ENCODE measurements at regions not wholly inside any gene's neighbourhood (a gene's known extent, or its start where the extent isn't known, plus 50 kb on each side); places are given as distances from the start of the nearest gene placed in this dataset.

DNA sequence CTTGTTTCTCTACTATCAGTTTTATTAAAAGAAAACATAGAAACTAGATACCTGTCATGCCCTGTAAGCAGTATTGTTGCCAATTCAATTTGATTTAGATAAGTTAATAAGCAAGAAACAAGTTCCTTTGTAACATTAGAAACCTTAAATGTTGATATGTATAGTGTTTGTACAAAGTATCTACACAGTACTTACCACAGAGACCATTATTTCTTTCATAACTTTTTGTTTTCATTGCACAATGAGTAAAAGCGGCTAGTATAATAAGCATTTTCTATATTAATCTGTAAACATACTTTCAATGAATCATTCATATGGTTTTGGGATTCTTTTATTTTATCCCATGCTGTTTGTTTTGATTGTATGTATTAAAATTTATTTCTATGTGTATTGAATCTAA, 305.1 kb downstream of the TTC6 start:
- no peak overlapping the region for H3K4me3 ChIP-seq (ENCODE audit: low read length)
- no peak for TF ChIP-seq ZNF274 (IDR thresholded peaks at IDR 0.05; ENCODE audit: low read depth, low read length)

DNA sequence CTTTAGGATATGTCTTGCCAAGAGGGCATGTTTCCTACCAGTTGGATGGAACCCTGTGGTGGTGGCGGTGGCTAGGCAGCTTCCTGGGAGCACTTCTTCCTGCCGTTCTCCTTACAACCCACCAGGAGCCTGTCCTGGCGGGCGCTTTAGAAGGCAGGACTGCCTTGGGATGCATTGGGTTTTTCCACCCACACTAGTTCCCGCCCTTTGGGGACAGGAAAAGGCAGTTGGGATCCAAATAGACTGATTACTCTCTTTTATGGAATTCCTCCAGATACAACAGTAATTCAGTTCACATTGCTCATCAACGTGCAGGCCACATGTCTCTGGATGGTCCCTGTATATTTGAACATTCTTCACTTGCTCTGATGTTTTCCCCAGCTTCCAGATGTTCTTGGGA, 305.7 kb upstream of the SSTR1 start:
- TF ChIP-seq ZNF274 (IDR thresholded peaks at IDR 0.05; ENCODE audit: low read depth, low read length), result no peak

DNA sequence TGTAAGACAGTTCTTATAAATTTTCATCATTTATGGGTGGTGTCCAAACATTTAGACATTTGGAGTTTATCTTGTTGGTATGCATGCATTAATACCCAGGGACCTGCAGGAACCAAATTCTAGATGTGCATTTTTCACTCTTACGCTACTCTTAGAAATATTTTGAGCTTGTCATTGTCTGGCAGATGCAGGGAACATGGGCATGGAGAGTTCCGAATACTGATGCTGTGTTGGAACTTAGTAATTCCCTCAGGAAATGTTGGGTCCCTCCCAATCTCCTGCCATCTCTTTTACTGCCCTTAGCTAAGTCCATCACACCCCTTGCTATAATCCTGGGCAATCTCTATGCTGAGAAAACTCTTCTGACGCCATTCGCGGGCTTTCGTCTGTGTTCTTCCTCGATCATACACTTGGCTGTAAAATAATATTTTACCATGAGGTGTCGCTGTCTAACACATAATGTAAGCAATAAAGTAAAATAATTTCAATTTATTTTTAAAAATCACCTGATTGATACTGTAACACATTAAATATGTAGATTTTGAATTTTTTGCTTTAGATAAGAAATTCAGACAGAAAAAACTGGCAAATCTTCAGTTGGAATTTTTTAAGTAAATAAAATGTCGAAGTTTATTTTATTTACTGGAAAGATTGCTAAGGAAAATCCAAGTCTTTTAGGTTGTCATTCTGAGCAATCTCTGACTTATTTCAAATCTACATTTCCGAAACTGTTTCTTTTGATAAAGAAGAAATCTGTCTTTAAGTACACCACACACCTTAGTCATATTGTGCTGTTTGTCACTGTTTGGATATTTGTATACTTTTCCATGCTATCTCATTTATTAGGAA, 304.1 kb upstream of the SSTR1 start:
- H3K4me3 ChIP-seq (ENCODE audit: low read length), result no peak overlapping the region
- TF ChIP-seq ZNF274 (IDR thresholded peaks at IDR 0.05; ENCODE audit: low read depth, low read length), result no peak

More for the DNA sequence above, 305.7 kb upstream of the SSTR1 start:
- no peak overlapping the region for H3K4me3 ChIP-seq (ENCODE audit: low read length)

DNA sequence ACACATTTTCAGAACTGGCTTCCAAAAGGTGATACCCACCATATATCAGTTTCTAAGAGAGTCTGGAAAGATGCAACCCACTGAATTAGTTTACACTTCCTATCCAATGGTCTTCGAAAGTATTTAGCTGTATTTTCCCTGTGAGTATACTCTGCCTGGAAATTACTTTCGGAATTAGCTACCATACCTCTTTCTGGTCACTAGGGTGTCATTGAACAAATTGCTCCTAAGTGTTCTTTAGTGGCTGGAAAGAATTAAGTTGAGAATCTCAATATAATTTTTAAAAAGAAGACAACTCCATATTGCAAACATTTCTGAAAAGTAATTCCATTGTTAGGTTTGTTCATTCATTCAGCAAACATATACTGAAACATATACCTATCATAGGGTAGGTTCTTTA, 283.1 kb upstream of the SSTR1 start:
- H3K4me3 ChIP-seq (ENCODE audit: low read length), result no peak overlapping the region
- no peak for TF ChIP-seq ZNF274 (IDR thresholded peaks at IDR 0.05; ENCODE audit: low read depth, low read length)

DNA sequence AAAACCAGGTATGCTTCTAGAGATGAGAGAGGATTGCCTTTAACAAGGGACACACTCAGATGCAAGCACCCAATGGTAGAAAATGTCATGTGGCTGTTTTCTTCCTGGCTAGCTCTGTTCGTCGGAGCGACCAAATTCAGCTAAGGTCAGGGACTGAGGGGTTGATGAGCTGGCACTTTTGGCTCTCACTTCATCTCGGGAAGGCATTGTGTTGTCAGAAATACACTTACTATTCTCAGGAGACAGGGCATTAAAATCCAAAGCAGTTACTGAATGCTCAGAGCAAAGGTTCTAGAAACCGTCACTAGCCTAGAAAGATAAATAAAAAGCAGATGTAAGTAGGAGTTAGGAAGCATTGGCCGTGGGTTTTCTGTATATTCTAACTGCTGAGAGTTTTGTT, 275.7 kb upstream of the SSTR1 start:
- no peak overlapping the region for H3K4me3 ChIP-seq (ENCODE audit: low read length)
- TF ChIP-seq ZNF274 (IDR thresholded peaks at IDR 0.05; ENCODE audit: low read depth, low read length), result no peak

DNA sequence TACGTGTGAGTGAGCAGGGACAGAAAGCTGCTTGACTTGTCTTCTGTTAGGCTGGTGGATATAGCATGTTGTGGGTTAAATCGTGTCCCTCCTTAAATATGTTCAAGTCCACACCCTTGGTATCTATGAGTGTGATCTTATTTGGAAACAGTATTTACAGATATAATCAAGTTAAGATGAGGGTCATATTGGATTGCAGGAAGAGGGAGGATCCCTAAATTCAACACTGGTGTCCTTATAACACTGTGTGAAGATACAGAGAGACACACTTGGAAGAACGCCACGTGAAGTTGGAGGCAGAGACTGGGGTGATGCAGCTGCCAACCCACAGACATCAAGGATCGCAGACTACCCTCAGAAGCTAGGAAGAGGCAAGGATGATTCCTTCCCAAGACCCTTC, 275.2 kb upstream of the SSTR1 start:
- no peak for TF ChIP-seq ZNF274 (IDR thresholded peaks at IDR 0.05; ENCODE audit: low read depth, low read length)
- H3K4me3 ChIP-seq (ENCODE audit: low read length), result no peak overlapping the region

DNA sequence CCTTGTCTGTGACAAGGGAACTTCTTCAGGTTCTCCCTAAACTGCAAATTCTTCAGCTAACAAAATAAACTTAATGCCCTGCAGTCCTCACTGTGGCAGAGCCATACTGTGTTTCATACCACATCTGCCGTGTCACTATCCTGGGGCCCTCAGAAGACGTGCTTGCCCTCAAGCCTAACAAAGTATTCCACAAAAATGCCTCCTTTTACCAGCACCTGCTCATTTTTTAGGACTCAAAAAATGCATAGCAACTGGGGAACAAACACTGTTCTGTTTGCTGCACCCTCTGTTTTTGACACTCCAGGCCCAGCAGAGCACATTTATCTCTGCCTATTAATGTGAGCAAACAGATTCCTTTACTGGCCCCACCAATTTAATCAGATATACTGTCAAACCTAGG, 270.7 kb upstream of the SSTR1 start:
- TF ChIP-seq ZNF274 (IDR thresholded peaks at IDR 0.05; ENCODE audit: low read depth, low read length), result no peak
- H3K4me3 ChIP-seq (ENCODE audit: low read length), result no peak overlapping the region

DNA sequence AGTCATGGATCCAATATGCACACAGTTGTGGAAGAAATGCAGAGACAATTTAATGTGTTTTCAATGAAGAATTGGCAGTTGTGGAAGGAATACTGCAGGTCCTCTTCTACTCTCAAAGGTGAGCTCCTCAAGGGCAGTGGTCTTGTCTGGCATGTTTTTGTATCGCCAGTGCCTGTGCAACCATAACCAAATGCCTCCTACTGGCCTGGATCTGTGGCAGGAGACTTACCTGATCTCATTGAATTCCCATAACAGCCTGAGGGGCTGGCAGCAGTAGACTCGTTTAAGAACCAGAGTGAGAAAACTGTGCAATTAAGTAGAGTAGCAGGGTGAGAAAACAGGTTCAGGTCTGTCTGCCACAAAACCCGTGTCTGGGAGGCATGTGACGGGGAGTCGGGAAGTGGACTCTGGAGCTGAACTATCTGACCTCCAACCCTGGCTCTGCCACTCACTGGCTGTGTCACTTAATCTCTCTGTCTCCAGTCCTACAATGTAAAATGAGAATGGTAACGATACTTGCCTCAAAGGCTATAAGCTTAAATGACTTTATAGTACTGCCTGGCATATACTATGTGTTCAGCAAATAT, 268.2 kb upstream of the SSTR1 start:
- H3K4me3 ChIP-seq (ENCODE audit: low read length), result no peak overlapping the region
- TF ChIP-seq ZNF274 (IDR thresholded peaks at IDR 0.05; ENCODE audit: low read depth, low read length), result no peak

DNA sequence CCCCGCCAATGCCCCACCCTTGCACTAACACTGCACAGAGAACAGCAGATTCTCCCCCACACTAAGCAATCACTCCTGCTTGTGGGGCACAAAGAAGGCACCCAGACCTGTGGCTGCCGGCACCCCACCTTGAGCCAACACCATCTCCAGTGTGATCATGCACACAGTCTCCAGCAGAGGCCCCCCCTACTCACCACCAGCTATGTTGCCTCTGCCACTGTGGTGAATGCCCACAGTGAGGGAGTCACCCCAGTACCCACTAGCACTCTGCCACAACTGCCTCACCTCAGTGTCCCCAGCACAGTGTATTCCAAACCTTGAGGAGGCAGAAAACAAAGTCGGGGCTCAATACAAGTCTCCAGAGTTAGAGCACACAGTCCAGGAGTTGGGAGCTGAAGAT, 261.7 kb upstream of the SSTR1 start:
- no peak for TF ChIP-seq ZNF274 (IDR thresholded peaks at IDR 0.05; ENCODE audit: low read depth, low read length)

DNA sequence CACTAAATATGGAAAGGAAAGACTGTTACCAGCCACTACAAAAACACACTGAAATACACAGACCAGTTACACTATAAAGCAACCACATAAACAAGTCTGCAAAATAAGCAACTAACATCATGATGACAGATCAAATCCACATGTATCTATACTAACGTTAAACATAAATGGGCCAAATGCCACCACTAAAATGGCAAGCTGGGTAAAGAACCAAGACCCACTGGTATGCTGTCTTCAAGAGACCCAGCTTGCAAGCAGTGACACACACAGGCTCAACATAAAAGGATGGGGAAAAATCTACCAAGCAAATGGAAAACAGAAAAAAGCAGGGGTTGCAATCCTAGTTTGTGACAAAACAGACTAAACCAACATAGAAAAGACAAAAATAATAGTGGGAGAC, 260.9 kb upstream of the SSTR1 start:
- TF ChIP-seq ZNF274 (IDR thresholded peaks at IDR 0.05; ENCODE audit: low read depth, low read length), result no peak
- H3K4me3 ChIP-seq (ENCODE audit: low read length), result no peak overlapping the region

More for the DNA sequence above, 261.7 kb upstream of the SSTR1 start:
- H3K4me3 ChIP-seq (ENCODE audit: low read length), result no peak overlapping the region

DNA sequence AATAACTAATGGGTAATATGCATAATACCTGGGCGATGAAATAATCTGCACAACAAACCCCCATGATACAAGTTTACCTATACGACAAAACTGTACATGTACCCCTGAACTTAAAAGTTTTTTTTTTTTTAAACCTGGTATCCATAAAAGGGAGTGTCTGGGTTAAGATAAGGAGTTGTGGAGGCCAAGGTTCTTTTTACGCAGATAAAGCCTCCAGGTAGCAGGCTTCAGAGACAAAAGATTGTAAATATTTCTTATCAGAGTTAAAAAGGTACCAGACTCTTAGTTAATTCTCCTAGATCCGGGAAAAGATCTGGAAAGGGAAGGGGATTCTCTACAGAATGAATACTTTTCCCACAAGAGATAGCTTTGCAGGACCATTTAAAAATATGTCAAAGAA, 259.4 kb upstream of the SSTR1 start:
- TF ChIP-seq ZNF274 (IDR thresholded peaks at IDR 0.05; ENCODE audit: low read depth, low read length), result no peak
- H3K4me3 ChIP-seq (ENCODE audit: low read length), result no peak overlapping the region

DNA sequence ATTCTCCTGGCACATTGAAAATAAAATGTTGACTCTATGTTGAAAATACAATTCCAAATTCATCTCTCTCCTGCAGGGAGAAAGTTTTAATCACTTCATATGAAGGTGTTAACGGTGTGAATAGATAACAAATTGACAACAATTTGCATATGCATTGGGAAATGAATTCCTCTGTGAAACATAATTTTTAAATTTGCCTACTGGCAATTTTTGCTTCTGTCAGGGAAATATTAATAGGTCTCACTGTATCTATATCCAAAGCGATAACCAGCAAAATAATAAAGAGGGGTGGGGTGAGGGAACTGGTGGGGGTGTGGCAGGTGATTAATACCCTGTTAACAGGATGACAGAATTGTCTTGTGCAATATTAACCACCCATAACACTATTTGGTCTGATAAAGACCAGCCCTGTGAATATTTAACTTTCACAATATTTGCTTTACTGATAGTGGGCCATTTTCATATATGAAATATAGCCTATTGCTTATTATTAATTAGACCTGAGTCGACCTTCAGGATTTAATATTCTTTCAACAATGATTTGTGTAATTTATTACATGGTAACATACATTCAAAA, 239.0 kb upstream of the SSTR1 start:
- H3K4me3 ChIP-seq (ENCODE audit: low read length), result no peak overlapping the region
- no peak for TF ChIP-seq ZNF274 (IDR thresholded peaks at IDR 0.05; ENCODE audit: low read depth, low read length)

DNA sequence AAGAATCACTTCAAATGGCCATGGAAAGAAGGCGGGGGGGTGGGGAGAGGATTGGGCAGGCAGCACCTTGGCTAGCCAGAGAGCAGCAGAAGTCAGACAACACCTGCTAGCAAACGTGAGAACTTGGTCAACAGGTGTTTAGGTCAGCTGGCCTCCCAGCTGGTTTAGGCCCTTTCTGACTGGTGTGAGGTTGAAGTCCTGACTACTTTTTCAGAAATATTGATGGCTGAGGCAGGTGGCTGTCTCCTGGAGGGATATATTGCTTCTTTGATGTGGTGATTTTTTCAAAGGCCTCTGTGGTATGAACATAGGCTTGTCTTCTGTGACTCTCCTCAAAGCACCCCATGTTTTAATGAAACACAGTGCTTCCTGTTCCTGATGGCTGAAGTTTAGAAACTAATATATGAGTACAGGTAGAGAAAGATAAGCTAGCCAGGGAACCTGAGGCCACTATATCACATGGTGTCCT, 238.2 kb upstream of the SSTR1 start:
- H3K4me3 ChIP-seq (ENCODE audit: low read length), result no peak overlapping the region
- no peak for TF ChIP-seq ZNF274 (IDR thresholded peaks at IDR 0.05; ENCODE audit: low read depth, low read length)

DNA sequence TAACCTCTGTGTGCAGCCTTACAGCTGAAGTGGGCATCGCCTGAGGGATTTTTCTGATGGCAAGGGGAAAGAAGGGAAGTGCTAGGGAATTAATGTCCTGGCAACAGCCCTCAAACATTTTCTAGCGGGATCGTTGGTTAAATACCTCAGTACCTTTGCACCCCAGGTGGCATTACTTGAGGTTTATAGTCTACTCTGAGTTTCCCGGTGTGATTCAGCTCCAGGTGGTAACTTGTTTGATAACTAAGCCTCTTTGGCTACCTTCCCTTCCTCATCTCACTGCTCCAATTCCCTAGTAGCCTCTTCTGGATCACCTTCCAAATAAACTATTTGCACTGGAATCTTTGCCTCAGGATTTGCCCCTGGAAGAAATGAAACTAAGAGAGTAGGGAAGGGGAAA, 237.0 kb upstream of the SSTR1 start:
- no peak overlapping the region for H3K4me3 ChIP-seq (ENCODE audit: low read length)
- TF ChIP-seq ZNF274 (IDR thresholded peaks at IDR 0.05; ENCODE audit: low read depth, low read length), result no peak

Data from GM08714 (cell line).